ENCODE measurements at regions not wholly inside any gene's neighbourhood (a gene's known extent, or its start where the extent isn't known, plus 50 kb on each side); places are given as distances from the start of the nearest gene placed in this dataset.

DNA sequence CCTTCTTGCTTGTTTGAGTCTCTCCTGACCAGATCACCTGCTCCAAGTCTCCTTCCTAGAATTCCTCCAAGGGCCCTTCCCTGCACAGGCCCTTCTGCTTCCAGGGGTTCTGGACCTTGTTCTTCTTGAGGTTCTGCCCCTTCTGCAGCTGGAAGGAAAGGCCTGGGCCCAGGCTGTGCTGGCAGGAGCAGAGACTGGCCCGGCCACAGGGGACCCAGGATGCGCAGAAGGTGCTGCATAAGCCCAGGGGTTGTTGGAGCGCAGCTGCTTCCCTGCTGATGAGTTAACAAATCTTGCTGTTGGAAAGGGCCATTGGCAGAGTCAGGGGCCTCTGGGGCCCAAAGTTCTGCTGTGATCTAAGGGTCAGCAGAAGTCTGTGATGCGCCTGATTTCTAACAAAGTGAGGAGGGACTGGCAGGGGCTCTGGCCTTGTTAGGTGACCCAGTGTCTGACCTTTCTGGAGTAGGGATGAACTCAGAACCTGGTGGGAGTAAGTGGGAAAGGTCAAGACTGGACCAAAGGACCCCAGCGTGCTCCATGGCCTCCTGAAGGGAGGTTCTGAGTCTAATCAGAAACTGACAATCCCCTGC is 509.8 kb downstream of the PTPRU start:
- DNase-seq (ENCODE audit: low spot score): no peak

DNA sequence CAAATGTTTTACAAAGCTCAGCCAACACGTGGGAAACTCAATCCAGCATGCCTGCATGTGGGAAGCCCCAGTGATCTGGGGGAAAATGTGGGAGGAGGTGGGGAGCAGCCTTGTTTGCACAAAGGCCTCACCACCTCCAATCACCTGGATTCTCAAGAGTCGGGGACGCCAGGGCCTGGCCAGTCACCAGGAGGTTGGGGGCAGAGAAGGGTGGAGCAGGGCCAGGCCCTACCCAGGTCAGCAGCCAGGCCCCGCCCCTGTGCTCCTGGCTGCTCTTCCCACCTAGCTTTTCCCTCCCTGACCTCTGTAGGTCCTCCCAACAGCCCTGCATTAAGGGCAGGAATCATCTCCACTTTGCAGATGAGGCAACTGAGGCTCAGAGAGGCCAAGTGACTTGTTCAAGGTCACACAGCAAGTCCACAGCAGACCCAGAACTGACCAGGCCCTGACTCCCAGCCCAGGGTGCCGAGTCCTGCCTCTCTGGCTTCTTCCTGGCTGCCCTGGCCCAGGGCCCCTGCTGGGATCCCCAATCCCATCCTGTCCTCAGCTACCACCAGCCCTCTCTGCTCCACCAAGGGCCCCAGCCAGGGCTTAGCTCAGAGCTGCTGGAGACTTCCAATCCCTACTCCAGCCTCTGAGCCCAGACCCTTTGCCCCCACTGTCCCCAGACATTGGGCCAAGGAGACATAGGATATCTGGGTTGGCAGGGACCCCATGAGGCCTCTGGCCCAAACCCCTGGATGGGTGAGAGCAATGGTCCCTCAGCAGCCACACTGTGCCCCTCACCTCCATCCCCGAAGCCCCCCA is 508.6 kb downstream of the PTPRU start:
- intact Hi-C loops (cut with micrococcal nuclease): no loop called here
- Mint-ChIP-seq H3K27me3 (ENCODE audit: insufficient read depth) (peaks cover 7% of the 10 kb centered on the region), H3K36me3 (ENCODE audit: low read depth) (no peaks in the 10 kb centered on the region), H3K27ac (no peak overlapping the region), H3K4me3 (no peak overlapping the region), H3K9me3 (no peaks in the 10 kb centered on the region), H3K4me1 (ENCODE audit: low read depth) (peaks cover 7% of the 10 kb centered on the region)
- no peak for DNase-seq (ENCODE audit: low spot score)

More for the DNA sequence above, 509.8 kb downstream of the PTPRU start:
- H3K27me3 Mint-ChIP-seq (ENCODE audit: insufficient read depth): peaks cover 8% of the 10 kb centered on the region
- peaks cover 7% of the 10 kb centered on the region for H3K4me1 Mint-ChIP-seq (ENCODE audit: low read depth)
- H3K36me3 Mint-ChIP-seq (ENCODE audit: low read depth): no peaks in the 10 kb centered on the region
- no peaks in the 10 kb centered on the region for H3K9me3 Mint-ChIP-seq
- no peak overlapping the region for H3K4me3 Mint-ChIP-seq
- intact Hi-C loops (cut with micrococcal nuclease): no loop called here
- H3K27ac Mint-ChIP-seq: no peak overlapping the region

DNA sequence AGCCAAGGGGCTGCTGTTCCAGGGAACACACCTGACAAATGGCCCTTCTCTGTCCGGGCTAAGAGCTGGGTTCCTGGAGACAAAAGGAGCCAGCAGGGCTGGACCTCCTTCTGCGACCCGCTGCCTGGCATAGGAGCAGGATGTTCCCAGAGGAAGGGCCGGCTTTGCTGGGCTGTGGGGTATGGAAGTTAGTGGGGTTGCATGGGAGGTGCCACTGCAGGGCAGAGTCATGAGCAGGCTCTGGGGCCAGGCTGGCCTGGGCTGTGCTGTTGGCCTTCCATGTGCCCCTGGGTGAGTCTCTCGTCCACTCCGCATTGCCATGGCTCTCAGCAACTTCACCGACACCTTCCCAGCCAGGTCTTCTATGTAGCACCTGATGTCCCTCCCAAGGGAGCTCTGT is 507.6 kb downstream of the PTPRU start:
- Mint-ChIP-seq H3K27ac (no peak overlapping the region), H3K27me3 (ENCODE audit: insufficient read depth) (peaks cover 2% of the 10 kb centered on the region), H3K4me3 (no peak overlapping the region), H3K36me3 (ENCODE audit: low read depth) (no peaks in the 10 kb centered on the region), H3K9me3 (no peaks in the 10 kb centered on the region), H3K4me1 (ENCODE audit: low read depth) (peaks cover 7% of the 10 kb centered on the region)
- intact Hi-C loops (cut with micrococcal nuclease): no loop called here
- no peak for DNase-seq (ENCODE audit: low spot score)

DNA sequence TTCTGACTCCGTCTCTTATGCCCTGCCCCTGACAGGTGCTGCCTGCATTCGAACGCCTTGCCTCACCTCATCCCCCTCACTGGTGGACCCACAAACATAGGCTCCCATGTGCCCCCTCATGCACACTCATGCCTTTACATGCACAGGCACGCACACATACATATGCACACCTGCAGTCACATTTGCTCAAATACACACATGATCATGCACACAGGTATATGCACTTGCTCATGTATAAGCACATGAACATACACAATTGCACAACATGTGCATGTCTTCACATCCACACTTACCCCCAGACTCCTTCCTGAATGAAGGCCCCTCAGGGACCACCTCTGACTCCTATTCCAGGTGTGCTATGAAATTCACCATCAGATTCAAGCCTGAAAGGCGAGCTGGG is 506.9 kb downstream of the PTPRU start:
- no peak overlapping the region for H3K27ac Mint-ChIP-seq
- H3K9me3 Mint-ChIP-seq: no peaks in the 10 kb centered on the region
- no peaks in the 10 kb centered on the region for H3K36me3 Mint-ChIP-seq (ENCODE audit: low read depth)
- H3K4me1 Mint-ChIP-seq (ENCODE audit: low read depth): peaks cover 7% of the 10 kb centered on the region
- H3K4me3 Mint-ChIP-seq: no peak overlapping the region
- peaks cover 2% of the 10 kb centered on the region for H3K27me3 Mint-ChIP-seq (ENCODE audit: insufficient read depth)
- intact Hi-C loops (cut with micrococcal nuclease): no loop called here
- DNase-seq (ENCODE audit: low spot score): no peak

DNA sequence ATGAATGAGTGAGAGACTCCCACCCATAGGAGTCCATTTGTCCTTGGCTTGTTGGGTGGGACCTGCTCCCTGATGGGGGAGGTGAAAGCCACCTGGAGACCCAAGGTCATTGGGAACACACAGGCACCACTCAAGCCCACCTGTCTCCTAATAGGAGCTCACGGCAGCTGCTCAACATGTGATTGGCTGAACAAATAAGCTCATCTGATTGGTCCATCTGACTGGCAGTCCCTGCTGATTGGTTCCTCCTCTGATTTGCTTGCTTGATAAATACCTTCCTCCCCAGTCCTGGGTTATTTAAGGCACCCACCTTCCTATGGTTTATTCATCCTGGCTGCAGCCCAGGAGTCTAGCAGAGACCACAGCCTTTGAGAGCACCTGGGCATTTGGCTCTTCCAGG is 502.9 kb downstream of the PTPRU start:
- Mint-ChIP-seq H3K36me3 (ENCODE audit: low read depth) (no peaks in the 10 kb centered on the region), H3K27me3 (ENCODE audit: insufficient read depth) (peaks cover 7% of the 10 kb centered on the region), H3K4me3 (no peak overlapping the region), H3K9me3 (no peaks in the 10 kb centered on the region), H3K4me1 (ENCODE audit: low read depth) (peaks cover 7% of the 10 kb centered on the region), H3K27ac (no peak overlapping the region)
- DNase-seq (ENCODE audit: low spot score): no peak
- intact Hi-C loops (cut with micrococcal nuclease): no loop called here

DNA sequence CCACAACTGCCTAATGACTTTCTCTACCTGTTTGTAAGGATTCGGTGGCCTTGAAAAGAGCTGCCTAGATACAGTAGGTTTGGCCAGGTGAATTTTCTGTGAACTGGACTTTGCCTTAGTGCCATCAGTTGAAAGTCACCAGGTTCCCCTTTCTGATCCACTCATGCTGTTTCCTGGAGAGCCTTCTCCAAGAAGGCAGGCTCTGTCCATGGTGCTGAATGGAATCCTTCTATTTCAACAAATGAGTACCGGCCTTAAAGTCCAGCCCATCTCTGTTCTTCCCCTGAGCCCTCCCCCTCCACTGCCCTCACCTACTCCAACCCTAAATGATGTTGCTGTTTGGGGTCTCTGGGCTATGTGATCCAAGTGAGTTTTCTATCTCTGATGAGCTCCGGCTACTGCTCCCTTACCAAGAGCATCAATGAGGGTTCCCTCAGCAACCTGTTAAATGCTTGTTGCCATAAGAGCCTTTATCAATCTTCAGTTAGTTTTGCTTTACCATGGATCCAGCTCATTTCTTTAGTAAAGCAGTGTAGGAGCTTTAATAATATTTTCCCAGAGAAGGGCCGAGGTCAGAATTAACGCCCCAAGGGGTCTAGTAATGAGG is 500.4 kb downstream of the PTPRU start:
- Mint-ChIP-seq H3K27me3 (ENCODE audit: insufficient read depth) (peaks cover 5% of the 10 kb centered on the region), H3K4me3 (no peak overlapping the region), H3K27ac (no peak overlapping the region), H3K9me3 (no peaks in the 10 kb centered on the region), H3K36me3 (ENCODE audit: low read depth) (no peaks in the 10 kb centered on the region), H3K4me1 (ENCODE audit: low read depth) (peaks cover 13% of the 10 kb centered on the region)
- DNase-seq (ENCODE audit: low spot score): no peak
- intact Hi-C loops (cut with micrococcal nuclease): loop anchor here (2.0 kb wide), 1 partner anchor 24 kb away; no protein-coding TSS in a partner anchor

DNA sequence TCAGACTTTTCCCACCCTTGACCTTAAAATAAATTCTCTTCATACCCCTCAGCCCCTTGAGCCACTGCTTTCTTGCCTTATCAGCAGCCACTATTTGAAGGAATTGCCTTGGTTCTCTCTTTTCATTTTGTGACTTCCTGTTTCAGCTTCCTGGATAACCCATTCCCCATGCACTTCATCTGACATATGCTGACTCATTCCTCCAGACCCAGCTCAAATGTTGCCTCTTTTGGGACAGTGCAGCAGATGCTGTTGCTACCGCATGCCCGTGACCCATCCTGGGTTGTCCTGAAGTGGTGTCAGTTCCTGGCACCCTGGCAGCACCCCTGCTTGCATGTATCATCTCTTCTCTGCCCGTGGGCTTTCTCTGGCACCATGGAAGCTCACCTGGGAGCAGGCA is 496.1 kb downstream of the PTPRU start:
- H3K27ac Mint-ChIP-seq: peak overlapping the region; percentile 9
- H3K27me3 Mint-ChIP-seq (ENCODE audit: insufficient read depth): peaks cover 3% of the 10 kb centered on the region
- no peak for DNase-seq (ENCODE audit: low spot score)
- H3K4me1 Mint-ChIP-seq (ENCODE audit: low read depth): peaks cover 13% of the 10 kb centered on the region
- no peak overlapping the region for H3K4me3 Mint-ChIP-seq
- intact Hi-C loops (cut with micrococcal nuclease): no loop called here
- H3K36me3 Mint-ChIP-seq (ENCODE audit: low read depth): no peaks in the 10 kb centered on the region
- H3K9me3 Mint-ChIP-seq: no peaks in the 10 kb centered on the region

DNA sequence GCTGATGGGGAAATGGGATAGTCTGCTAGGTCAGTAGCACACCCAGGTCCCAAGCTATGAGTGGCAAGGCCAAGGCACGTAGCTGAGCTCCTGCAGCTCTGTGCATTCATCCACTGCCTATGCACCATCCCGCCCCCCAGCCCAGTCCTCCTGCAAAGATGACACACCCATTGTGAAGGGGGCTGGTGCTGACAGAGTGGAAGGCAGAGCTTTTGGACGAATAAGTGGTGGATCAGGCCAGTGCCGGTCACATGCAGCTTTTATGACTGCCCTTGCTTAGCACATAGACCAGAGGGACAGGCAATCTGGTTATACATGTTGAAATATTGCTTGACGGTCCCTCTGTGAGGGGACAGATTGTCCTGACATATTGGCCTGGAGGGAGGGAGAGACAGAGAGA is 494.3 kb downstream of the PTPRU start:
- Mint-ChIP-seq H3K27ac (no peak overlapping the region), H3K27me3 (ENCODE audit: insufficient read depth) (no peaks in the 10 kb centered on the region), H3K4me1 (ENCODE audit: low read depth) (peaks cover 13% of the 10 kb centered on the region), H3K9me3 (no peaks in the 10 kb centered on the region), H3K4me3 (no peak overlapping the region), H3K36me3 (ENCODE audit: low read depth) (no peaks in the 10 kb centered on the region)
- intact Hi-C loops (cut with micrococcal nuclease): no loop called here
- no peak for DNase-seq (ENCODE audit: low spot score)

DNA sequence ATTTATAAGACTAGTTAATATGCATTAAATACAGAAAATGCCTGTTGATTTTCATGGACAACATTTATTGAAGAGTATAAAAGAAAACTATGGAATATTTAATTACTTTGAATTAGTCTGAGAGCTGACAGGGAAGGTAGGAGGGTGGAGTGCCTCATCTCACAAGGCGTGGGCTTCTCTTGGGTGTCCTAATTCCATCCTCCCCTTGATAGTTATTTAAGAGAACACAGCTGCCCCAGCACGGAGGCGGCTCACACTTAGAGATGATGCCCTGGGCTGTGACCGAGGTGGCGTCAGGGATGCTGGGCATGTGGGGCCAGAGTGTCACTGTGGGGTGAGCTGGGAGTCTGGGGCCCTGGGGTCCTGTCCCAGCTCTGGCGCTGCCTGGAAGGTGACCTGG is 493.0 kb downstream of the PTPRU start:
- H3K4me3 Mint-ChIP-seq: no peak overlapping the region
- intact Hi-C loops (cut with micrococcal nuclease): no loop called here
- DNase-seq (ENCODE audit: low spot score): no peak
- no peaks in the 10 kb centered on the region for H3K27me3 Mint-ChIP-seq (ENCODE audit: insufficient read depth)
- H3K9me3 Mint-ChIP-seq: peaks cover 3% of the 10 kb centered on the region
- peaks cover 13% of the 10 kb centered on the region for H3K4me1 Mint-ChIP-seq (ENCODE audit: low read depth)
- H3K36me3 Mint-ChIP-seq (ENCODE audit: low read depth): no peaks in the 10 kb centered on the region
- H3K27ac Mint-ChIP-seq: no peak overlapping the region

DNA sequence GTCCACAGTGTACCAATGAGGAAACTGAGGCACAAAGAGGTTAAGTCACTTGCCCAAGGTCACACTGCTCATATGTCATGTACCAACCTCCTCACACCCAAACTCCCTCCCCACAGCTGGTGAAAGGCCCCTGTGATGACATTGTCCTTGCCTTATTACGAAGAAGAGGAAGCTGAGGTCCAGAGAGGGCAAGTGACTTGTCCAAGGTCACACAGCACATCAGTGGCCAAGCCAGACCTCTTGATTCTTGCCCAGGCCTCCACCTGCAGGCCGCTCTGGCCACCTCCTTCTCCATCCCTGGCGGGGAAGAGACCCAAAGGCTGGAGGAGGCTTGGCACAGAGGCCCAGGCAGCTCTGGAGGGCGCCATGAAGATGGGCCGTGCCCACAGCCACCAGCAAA is 492.4 kb downstream of the PTPRU start:
- intact Hi-C loops (cut with micrococcal nuclease): no loop called here
- H3K27ac Mint-ChIP-seq: no peak overlapping the region
- peaks cover 13% of the 10 kb centered on the region for H3K4me1 Mint-ChIP-seq (ENCODE audit: low read depth)
- no peak overlapping the region for H3K4me3 Mint-ChIP-seq
- peaks cover 3% of the 10 kb centered on the region for H3K36me3 Mint-ChIP-seq (ENCODE audit: low read depth)
- no peaks in the 10 kb centered on the region for H3K27me3 Mint-ChIP-seq (ENCODE audit: insufficient read depth)
- peaks cover 7% of the 10 kb centered on the region for H3K9me3 Mint-ChIP-seq
- no peak for DNase-seq (ENCODE audit: low spot score)

DNA sequence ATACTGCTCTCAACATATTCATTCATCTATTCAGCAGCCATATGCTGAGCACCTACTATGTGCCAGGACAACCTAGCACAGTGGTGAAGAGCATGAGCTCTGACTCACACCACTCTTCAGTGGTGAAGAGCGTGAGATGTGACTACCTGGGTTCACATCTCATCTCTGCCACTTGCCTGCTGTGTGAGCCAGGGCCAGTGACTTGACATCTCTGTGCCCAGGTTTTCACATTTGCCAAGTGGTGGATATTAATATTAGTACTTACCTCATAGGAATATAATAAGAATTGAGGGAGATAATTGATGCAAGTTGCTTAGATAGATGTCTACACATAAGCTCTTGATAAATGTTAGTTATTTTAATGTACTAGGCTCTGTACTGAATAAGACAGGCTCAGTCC is 488.9 kb downstream of the PTPRU start:
- intact Hi-C loops (cut with micrococcal nuclease): no loop called here

DNA sequence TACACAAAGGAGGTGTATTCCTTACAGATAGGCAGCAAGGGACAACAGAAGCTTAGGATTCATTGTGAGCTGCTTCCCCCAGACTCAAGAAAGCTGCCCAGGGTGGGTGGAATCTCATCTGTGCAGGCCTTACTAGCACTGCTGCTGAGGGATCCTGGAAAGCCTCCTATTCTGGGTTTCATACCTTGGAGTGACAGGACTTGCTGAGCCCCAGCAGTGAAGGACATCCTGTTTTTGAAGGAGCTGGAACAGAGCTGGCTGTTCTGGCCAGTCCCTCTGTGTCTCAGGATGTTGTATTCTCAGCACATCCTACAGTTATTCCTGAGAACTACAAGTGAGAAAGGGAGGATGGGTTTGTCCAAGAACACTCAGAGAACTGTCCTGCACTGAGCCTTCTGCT is 486.3 kb downstream of the PTPRU start:
- intact Hi-C loops (cut with micrococcal nuclease): no loop called here
- Mint-ChIP-seq H3K4me3 (no peak overlapping the region), H3K27ac (no peak overlapping the region), H3K9me3 (peaks cover 46% of the 10 kb centered on the region), H3K27me3 (ENCODE audit: insufficient read depth) (no peaks in the 10 kb centered on the region), H3K4me1 (ENCODE audit: low read depth) (peaks cover 23% of the 10 kb centered on the region), H3K36me3 (ENCODE audit: low read depth) (peaks cover 17% of the 10 kb centered on the region)
- DNase-seq (ENCODE audit: low spot score): no peak

More for the DNA sequence above, 488.9 kb downstream of the PTPRU start:
- DNase-seq (ENCODE audit: low spot score): no peak
- H3K27me3 Mint-ChIP-seq (ENCODE audit: insufficient read depth): no peaks in the 10 kb centered on the region
- H3K4me3 Mint-ChIP-seq: no peak overlapping the region
- H3K27ac Mint-ChIP-seq: no peak overlapping the region
- H3K4me1 Mint-ChIP-seq (ENCODE audit: low read depth): no peaks in the 10 kb centered on the region
- H3K9me3 Mint-ChIP-seq: peaks cover 30% of the 10 kb centered on the region
- H3K36me3 Mint-ChIP-seq (ENCODE audit: low read depth): peaks cover 8% of the 10 kb centered on the region

DNA sequence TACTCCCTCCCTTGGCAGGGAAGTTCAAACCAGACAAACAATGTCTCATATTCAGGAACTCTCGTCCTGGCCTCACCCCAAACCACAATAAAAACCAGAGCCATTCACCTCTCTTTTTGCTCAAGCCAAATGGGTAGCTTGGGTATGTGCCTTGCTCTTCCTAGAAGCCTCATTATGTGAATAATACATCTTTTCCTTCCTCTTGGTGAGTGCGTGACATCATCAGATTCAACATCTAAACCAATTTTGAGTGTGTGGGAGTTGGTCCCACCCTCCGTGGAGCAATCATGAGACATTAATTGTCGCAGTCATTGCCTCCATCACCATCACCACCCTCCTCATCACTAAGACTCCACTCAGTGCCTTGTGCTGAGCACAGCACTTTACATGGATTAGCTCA is 482.9 kb downstream of the PTPRU start:
- Mint-ChIP-seq H3K27me3 (ENCODE audit: insufficient read depth) (no peaks in the 10 kb centered on the region), H3K4me1 (ENCODE audit: low read depth) (peaks cover 29% of the 10 kb centered on the region), H3K27ac (peak overlapping the region; percentile 73), H3K4me3 (peak overlapping the region; percentile 56), H3K36me3 (ENCODE audit: low read depth) (peaks cover 17% of the 10 kb centered on the region), H3K9me3 (peaks cover 51% of the 10 kb centered on the region)
- intact Hi-C loops (cut with micrococcal nuclease): loop anchor here (1.0 to 10.0 kb wide), 2 partner anchors 8 to 1026 kb away; no protein-coding TSS in a partner anchor
- no peak for DNase-seq (ENCODE audit: low spot score)

All from activated T-helper 1 cell treated with anti-CD3 and anti-CD28 coated beads, Interleukin-12 subunit alpha, Interleukin-12 subunit beta, Interleukin-2, Interleukin-4 antibody, amounts not matched to agents 30 ng/mL and 10 ng/mL and 1 ng/mL, durations not matched to agents 14 hours and 24 hours and 36 hours (primary cell).